ENCODE measurements at regions not wholly inside any gene's neighbourhood (a gene's known extent, or its start where the extent isn't known, plus 50 kb on each side); places are given as distances from the start of the nearest gene placed in this dataset.

- peak overlapping the region; percentile 73 to 81 for H3K27ac ChIP-seq
- H3K9me3 ChIP-seq = no peaks in the 10 kb centered on the region
- no peak for TF ChIP-seq POLR2AphosphoS5 (IDR thresholded peaks at IDR 0.05)
- TF ChIP-seq, protein P1, sequence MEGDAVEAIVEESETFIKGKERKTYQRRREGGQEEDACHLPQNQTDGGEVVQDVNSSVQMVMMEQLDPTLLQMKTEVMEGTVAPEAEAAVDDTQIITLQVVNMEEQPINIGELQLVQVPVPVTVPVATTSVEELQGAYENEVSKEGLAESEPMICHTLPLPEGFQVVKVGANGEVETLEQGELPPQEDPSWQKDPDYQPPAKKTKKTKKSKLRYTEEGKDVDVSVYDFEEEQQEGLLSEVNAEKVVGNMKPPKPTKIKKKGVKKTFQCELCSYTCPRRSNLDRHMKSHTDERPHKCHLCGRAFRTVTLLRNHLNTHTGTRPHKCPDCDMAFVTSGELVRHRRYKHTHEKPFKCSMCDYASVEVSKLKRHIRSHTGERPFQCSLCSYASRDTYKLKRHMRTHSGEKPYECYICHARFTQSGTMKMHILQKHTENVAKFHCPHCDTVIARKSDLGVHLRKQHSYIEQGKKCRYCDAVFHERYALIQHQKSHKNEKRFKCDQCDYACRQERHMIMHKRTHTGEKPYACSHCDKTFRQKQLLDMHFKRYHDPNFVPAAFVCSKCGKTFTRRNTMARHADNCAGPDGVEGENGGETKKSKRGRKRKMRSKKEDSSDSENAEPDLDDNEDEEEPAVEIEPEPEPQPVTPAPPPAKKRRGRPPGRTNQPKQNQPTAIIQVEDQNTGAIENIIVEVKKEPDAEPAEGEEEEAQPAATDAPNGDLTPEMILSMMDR (IDR thresholded peaks at IDR 0.05) = no peak
- no peaks in the 10 kb centered on the region for H3K4me1 ChIP-seq
- DNase-seq (ENCODE audit: low spot score in 2 of 2) = no peak
- intact Hi-C loops (cut with DNase I; ENCODE audit: low total_unique reads) = no loop called here
- peak overlapping the region in 1 of 3 donors; percentile 61 for H3K4me3 ChIP-seq
- no peaks in the 10 kb centered on the region for H3K27me3 ChIP-seq
- no peaks in the 10 kb centered on the region for H3K36me3 ChIP-seq
Measured at GRCh38 chr1:23634518-23634839, 57.1 kb upstream of the RPL11 start.

- no peaks in the 10 kb centered on the region for H3K9me3 ChIP-seq
Measured at GRCh38 chr1:23632479-23633160, 59.0 kb upstream of the RPL11 start.

DNA sequence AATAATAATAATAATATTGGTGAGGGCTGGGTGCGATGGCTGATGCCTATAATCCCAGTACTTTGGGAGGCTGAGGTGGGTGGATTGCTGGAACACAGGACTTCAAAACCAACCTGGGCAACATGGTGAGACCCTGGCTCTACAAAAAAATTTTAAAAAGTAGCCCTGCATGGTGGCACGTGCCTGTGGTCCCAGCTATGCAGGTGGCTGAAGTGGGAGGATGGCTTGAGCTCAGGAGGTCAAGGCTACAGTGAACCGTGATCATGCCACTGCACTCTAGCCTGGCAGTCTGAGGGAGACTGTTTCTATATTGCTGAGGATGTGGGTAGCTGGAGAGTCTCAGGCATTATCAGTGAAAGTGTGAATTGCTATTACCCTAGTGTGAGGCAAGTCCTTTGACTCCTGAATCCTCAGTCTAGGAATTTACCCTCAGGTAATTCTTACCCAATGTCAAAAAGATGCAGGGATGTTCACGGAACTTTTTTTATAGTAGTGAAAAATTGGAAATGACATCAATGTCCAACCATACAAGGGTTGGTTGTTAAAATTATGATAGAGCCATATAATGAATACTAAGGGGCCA is 61.8 kb upstream of the RPL11 start:
- H3K4me3 ChIP-seq = no peak overlapping the region
- DNase-seq (ENCODE audit: low spot score in 2 of 2) = no peak
- H3K9me3 ChIP-seq = no peaks in the 10 kb centered on the region
- H3K27me3 ChIP-seq = no peaks in the 10 kb centered on the region
- H3K36me3 ChIP-seq = no peaks in the 10 kb centered on the region
- H3K27ac ChIP-seq = no peak overlapping the region
- intact Hi-C loops (cut with DNase I; ENCODE audit: low total_unique reads) = no loop called here
- no peaks in the 10 kb centered on the region for H3K4me1 ChIP-seq
- TF ChIP-seq, protein P1 (IDR thresholded peaks at IDR 0.05) = no peak
- no peak for TF ChIP-seq POLR2AphosphoS5 (IDR thresholded peaks at IDR 0.05)

More at GRCh38 chr1:23632479-23633160, 59.0 kb upstream of the RPL11 start:
- Histone ChIP-seq H3K4me3 (no peak overlapping the region), H3K27ac (no peak overlapping the region), H3K4me1 (no peaks in the 10 kb centered on the region), H3K27me3 (no peaks in the 10 kb centered on the region), H3K36me3 (no peaks in the 10 kb centered on the region)
- DNase-seq (ENCODE audit: low spot score in 2 of 2) = no peak
- TF ChIP-seq, protein P1 (IDR thresholded peaks at IDR 0.05) = no peak
- TF ChIP-seq POLR2AphosphoS5 (IDR thresholded peaks at IDR 0.05) = no peak
- TF ChIP-seq POLR2A (IDR thresholded peaks at IDR 0.05) = no peak
- intact Hi-C loops (cut with DNase I; ENCODE audit: low total_unique reads) = no loop called here

DNA sequence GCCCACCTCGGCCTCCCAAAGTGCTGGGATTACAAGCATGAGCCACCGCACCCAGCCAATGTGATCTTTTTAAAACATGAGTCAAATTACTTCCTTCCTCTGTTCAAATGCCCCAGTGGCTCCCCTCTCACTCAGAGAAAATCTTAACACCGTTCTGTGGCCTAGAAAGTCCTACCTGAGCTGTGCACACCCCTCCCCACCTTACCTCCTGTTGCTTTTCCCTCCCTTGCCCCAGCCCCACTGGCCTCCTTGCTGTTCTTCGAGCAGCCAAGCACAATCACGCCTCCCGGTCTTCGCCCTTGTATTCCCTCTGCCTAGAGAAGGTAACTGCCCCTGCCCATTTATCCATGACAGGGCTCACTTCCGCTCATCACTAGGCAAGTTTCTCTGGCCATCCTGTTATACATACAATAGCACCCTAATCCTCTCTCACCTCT is 62.6 kb upstream of the RPL11 start:
- Histone ChIP-seq H3K4me3 (no peak overlapping the region), H3K36me3 (no peaks in the 10 kb centered on the region), H3K9me3 (no peaks in the 10 kb centered on the region), H3K27me3 (no peaks in the 10 kb centered on the region), H3K4me1 (no peaks in the 10 kb centered on the region), H3K27ac (no peak overlapping the region)
- intact Hi-C loops (cut with DNase I; ENCODE audit: low total_unique reads) = no loop called here
- DNase-seq (ENCODE audit: low spot score in 2 of 2) = no peak
- TF ChIP-seq POLR2AphosphoS5 (IDR thresholded peaks at IDR 0.05) (no peak), POLR2A (IDR thresholded peaks at IDR 0.05) (no peak)
- TF ChIP-seq, protein P1 (IDR thresholded peaks at IDR 0.05) = no peak

- Histone ChIP-seq H3K27ac (no peak overlapping the region), H3K27me3 (no peaks in the 10 kb centered on the region), H3K4me3 (no peak overlapping the region), H3K4me1 (no peaks in the 10 kb centered on the region), H3K9me3 (no peaks in the 10 kb centered on the region), H3K36me3 (no peaks in the 10 kb centered on the region)
- intact Hi-C loops (cut with DNase I; ENCODE audit: low total_unique reads) = no loop called here
- TF ChIP-seq POLR2AphosphoS5 (IDR thresholded peaks at IDR 0.05) = no peak
- TF ChIP-seq POLR2A (IDR thresholded peaks at IDR 0.05) = no peak
- TF ChIP-seq, protein P1 (IDR thresholded peaks at IDR 0.05) = no peak
- no peak for DNase-seq (ENCODE audit: low spot score in 2 of 2)
Measured at GRCh38 chr1:23627069-23627735, 64.4 kb upstream of the RPL11 start.

Data from breast epithelium (tissue), 4 donors.